Loucy (cell line): ENCODE measurements at regions not wholly inside any gene's neighbourhood (a gene's known extent, or its start where the extent isn't known, plus 50 kb on each side); places are given as distances from the start of the nearest gene placed in this dataset.

Experiments used
- H2AFZ ChIP-seq: fragments of 200-600 bp; sonication (generic); 2 replicates; pipeline ENCODE4 v1.6.0; 2016; ENCODE audit warnings: antibody characterized with exemption, mild to moderate bottlenecking, low read length, moderate library complexity
- H3F3A ChIP-seq: fragments of 200-600 bp; 2 replicates; pipeline ENCODE4 v1.6.0; 2016; ENCODE audit warnings: antibody characterized with exemption, low read depth, mild to moderate bottlenecking
- H3K27me3 ChIP-seq: fragments of 200-600 bp; sonication (generic); 2 replicates; pipeline ENCODE4 v1.6.1; 2014; ENCODE audit warnings: low read length, mild to moderate bottlenecking; ENCODE audit not compliant: insufficient read depth, poor library complexity, severe bottlenecking
- H3K36me3 ChIP-seq: fragments of 200-600 bp; sonication (generic); 2 replicates; pipeline ENCODE4 v1.6.1; 2016; ENCODE audit warnings: low read length; ENCODE audit not compliant: insufficient read depth
- H3K4me1 ChIP-seq: fragments of 200-600 bp; sonication (generic); 2 replicates; pipeline ENCODE4 v1.5.1; 2014; ENCODE audit warnings: low read length, mild to moderate bottlenecking; ENCODE audit not compliant: insufficient read depth, poor library complexity, severe bottlenecking
- H3K4me2 ChIP-seq: fragments of 200-600 bp; sonication (generic); 2 replicates; pipeline ENCODE4 v1.6.0; 2014; ENCODE audit warnings: antibody characterized with exemption, low read length, low read depth, mild to moderate bottlenecking; ENCODE audit not compliant: poor library complexity, severe bottlenecking
- H3K4me3 ChIP-seq: fragments of 200-600 bp; sonication (generic); 2 replicates; pipeline ENCODE4 v1.5.1; 2014; ENCODE audit warnings: low read length, mild to moderate bottlenecking, mixed read lengths; ENCODE audit not compliant: poor library complexity, severe bottlenecking
- H3K79me2 ChIP-seq: fragments of 200-600 bp; sonication (generic); 2 replicates; pipeline ENCODE4 v1.6.1; 2014; ENCODE audit warnings: low read length; ENCODE audit not compliant: insufficient read depth
- H3K9ac ChIP-seq: fragments of 200-600 bp; sonication (generic); 2 replicates; pipeline ENCODE4 v1.6.0; 2014; ENCODE audit warnings: mild to moderate bottlenecking, low read depth, low read length, moderate library complexity; ENCODE audit not compliant: poor library complexity, severe bottlenecking
- H3K9me2 ChIP-seq: fragments of 200-600 bp; sonication (generic); replicated peaks from 2 replicates; pipeline ENCODE4 v1.6.1; 2016; ENCODE audit warnings: low read depth, low read length, mixed read lengths
- H3K9me3 ChIP-seq: fragments of 200-600 bp; sonication (generic); 2 replicates; pipeline ENCODE4 v1.6.1; 2014; ENCODE audit warnings: mild to moderate bottlenecking, antibody characterized with exemption, low read length, low read depth; ENCODE audit not compliant: insufficient read depth
- H4K20me1 ChIP-seq: fragments of 200-600 bp; sonication (generic); 2 replicates; pipeline ENCODE4 v1.6.0; 2014; ENCODE audit warnings: antibody characterized with exemption, low read length, mild to moderate bottlenecking; ENCODE audit not compliant: insufficient read depth, poor library complexity, severe bottlenecking
- EZH2phosphoT487 ChIP-seq: fragments of 200-600 bp; IDR thresholded peaks from 2 replicates; pipeline ENCODE4 v1.6.1; 2018; ENCODE audit warnings: antibody characterized with exemption, mild to moderate bottlenecking, moderate library complexity, borderline replicate concordance
- TF ChIP-seq, protein P1 (sequence below): fragments of 200-600 bp; sonication (generic); conservative IDR thresholded peaks from 2 replicates; pipeline ENCODE4 v1.5.1; 2014; ENCODE audit warnings: mild to moderate bottlenecking, antibody characterized with exemption, low read length

DNA sequence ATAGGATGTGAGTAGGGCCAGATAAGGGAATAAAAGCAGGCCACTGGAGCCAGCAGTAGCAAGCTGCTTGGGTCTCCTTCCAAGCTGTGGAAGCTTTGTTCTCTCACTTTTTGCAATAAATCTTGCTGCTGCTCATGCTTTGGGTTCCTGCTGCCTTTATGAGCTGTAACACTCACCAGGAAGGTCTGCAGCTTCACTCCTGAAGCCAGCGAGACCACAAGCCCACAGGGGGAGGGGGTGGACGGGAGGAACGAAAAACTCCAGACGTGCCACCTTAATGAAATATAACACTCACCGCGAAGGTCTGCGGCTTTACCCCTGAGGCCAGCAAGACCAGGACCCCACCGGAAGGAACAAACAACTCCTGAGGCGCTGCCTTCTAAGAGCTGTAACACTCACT, 1324.4 kb upstream of the EYS start:
- H3K36me3 ChIP-seq, result no peaks in the 10 kb centered on the region
- no peaks in the 10 kb centered on the region for H3F3A ChIP-seq
- H3K9me3 ChIP-seq, result no peaks in the 10 kb centered on the region
- no peaks in the 10 kb centered on the region for H3K4me1 ChIP-seq
- H3K79me2 ChIP-seq, result no peaks in the 10 kb centered on the region
- H4K20me1 ChIP-seq, result no peaks in the 10 kb centered on the region
- H3K9me2 ChIP-seq, result no peaks in the 10 kb centered on the region
- TF ChIP-seq, protein P1, sequence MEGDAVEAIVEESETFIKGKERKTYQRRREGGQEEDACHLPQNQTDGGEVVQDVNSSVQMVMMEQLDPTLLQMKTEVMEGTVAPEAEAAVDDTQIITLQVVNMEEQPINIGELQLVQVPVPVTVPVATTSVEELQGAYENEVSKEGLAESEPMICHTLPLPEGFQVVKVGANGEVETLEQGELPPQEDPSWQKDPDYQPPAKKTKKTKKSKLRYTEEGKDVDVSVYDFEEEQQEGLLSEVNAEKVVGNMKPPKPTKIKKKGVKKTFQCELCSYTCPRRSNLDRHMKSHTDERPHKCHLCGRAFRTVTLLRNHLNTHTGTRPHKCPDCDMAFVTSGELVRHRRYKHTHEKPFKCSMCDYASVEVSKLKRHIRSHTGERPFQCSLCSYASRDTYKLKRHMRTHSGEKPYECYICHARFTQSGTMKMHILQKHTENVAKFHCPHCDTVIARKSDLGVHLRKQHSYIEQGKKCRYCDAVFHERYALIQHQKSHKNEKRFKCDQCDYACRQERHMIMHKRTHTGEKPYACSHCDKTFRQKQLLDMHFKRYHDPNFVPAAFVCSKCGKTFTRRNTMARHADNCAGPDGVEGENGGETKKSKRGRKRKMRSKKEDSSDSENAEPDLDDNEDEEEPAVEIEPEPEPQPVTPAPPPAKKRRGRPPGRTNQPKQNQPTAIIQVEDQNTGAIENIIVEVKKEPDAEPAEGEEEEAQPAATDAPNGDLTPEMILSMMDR, result no peak
- TF ChIP-seq EZH2phosphoT487, result no peak
- no peak overlapping the region for H2AFZ ChIP-seq
- H3K27me3 ChIP-seq, result no peaks in the 10 kb centered on the region
- no peak overlapping the region for H3K4me2 ChIP-seq
- H3K4me3 ChIP-seq, result no peak overlapping the region
- no peak overlapping the region for H3K9ac ChIP-seq

DNA sequence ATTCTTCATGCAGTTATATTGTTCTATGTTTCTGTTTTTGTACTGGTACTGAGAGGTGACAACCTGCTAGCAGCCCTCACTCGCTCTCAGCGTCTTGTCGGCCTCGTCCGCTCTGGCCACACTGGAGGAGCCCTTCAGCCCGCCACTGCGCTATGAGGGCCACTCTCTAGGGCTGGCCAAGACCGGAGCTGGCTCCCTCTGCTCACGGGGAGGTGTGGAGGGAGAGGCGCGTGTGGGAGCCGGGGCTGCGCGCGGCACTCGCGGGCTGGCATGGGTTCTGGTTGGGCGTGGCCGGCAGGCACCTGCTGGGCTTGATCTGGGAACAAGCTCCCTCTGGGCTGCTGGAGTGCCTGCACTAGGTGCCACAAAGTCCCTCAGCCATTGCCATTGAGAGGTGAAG, 1323.8 kb upstream of the EYS start:
- no peaks in the 10 kb centered on the region for H3K79me2 ChIP-seq
- H3K9me2 ChIP-seq, result no peaks in the 10 kb centered on the region
- no peak overlapping the region for H2AFZ ChIP-seq
- H3K9ac ChIP-seq, result no peak overlapping the region
- H4K20me1 ChIP-seq, result no peaks in the 10 kb centered on the region
- H3K4me1 ChIP-seq, result no peaks in the 10 kb centered on the region
- no peak overlapping the region for H3K4me2 ChIP-seq
- no peak for TF ChIP-seq EZH2phosphoT487
- TF ChIP-seq, protein P1, result no peak
- H3K27me3 ChIP-seq, result no peaks in the 10 kb centered on the region
- no peak overlapping the region for H3K4me3 ChIP-seq
- no peaks in the 10 kb centered on the region for H3K9me3 ChIP-seq
- no peaks in the 10 kb centered on the region for H3F3A ChIP-seq
- H3K36me3 ChIP-seq, result no peaks in the 10 kb centered on the region

DNA sequence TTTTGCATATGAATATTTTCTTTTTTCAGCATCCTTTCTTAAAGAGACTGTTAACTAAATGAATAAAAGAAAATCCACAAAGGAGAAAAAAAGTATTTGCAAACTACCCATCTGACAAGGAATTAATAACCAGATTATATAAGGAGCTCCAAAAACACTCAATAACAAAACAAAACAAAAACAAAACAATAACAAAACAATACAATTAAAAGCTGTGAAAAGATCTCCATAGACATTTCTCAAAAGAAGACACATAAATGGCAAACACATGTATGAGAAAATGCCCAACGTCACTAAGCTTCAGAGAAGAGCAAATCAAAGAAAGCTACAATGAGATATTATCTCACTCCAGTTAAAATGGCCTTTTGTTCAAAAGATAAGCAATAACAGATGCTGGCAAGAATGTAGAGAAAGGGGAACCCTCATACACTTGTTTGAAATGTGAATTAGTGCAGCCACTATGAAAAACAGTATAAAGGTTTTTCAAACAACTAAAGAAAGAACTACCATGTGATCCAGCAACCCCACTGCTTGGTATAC, 1310.0 kb upstream of the EYS start:
- no peaks in the 10 kb centered on the region for H3K79me2 ChIP-seq
- H2AFZ ChIP-seq, result no peak overlapping the region
- H3F3A ChIP-seq, result no peaks in the 10 kb centered on the region
- H3K9me3 ChIP-seq, result no peaks in the 10 kb centered on the region
- H3K4me2 ChIP-seq, result no peak overlapping the region
- H3K4me3 ChIP-seq, result no peak overlapping the region
- no peaks in the 10 kb centered on the region for H3K27me3 ChIP-seq
- H3K36me3 ChIP-seq, result no peaks in the 10 kb centered on the region
- no peak overlapping the region for H3K9ac ChIP-seq
- H3K4me1 ChIP-seq, result no peaks in the 10 kb centered on the region
- no peaks in the 10 kb centered on the region for H3K9me2 ChIP-seq
- H4K20me1 ChIP-seq, result no peaks in the 10 kb centered on the region
- TF ChIP-seq, protein P1, result no peak
- no peak for TF ChIP-seq EZH2phosphoT487
